M059J (cell line): ENCODE measurements at regions not wholly inside any gene's neighbourhood (a gene's known extent, or its start where the extent isn't known, plus 50 kb on each side); places are given as distances from the start of the nearest gene placed in this dataset.
A peak's percentile ranks its signal among the peaks of the same experiment; 100 is the strongest.

Experiments used
- DNase-seq: peaks from one replicate; pipeline ENCODE4 v3.0.0-alpha.2; 2012; ENCODE audit warnings: low read depth

- no peak for DNase-seq
Measured at GRCh38 chr7:126378642-126379041, 874.1 kb downstream of the GRM8 start.

GRCh38 chr7:126370038-126370668 lies 882.6 kb downstream of the GRM8 start:
- no peak for DNase-seq

- no peak for DNase-seq
Measured at GRCh38 chr7:126362746-126363145, 890.0 kb downstream of the GRM8 start.

- no peak for DNase-seq
Measured at GRCh38 chr7:126361183-126361582, 891.6 kb downstream of the GRM8 start.

DNA sequence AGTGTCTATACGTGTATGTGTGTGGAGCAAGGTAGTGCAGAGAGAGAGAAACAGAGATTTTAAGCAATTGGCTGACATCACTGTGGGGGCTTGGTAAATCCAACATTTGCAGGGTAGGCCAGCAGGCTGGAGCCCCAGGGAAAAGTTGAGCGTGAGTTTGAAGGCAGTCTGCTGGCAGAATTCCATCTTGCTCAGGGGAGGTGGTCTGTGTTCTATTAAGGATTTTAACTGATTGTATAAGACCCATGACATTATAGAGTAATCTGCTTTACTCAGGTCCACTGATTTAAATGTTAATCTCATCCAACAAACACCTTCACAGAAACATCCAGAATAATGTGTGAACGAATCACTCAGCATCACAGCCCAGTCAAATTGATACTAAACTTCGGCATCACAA lies 912.9 kb downstream of the GRM8 start:
- DNase-seq, result no peak

DNA sequence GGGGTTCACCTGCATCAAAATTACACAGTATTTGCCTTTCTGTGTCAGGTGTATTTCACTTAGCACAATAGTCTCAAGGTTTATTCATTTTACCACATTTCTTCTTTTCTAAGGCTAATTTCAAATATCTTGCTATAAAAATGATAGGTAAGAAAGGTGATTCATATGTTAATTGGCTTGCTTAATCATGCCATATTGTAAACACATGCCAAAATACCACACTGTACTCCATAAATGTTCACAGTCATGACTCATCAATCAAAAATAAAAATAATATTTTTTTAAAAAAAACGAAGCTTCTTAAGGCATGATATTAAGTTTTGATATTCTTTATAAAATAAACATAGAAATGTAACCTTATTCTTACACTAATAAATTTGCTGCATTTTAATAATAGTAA lies 947.1 kb downstream of the GRM8 start:
- DNase-seq, result peak; percentile 2

DNA sequence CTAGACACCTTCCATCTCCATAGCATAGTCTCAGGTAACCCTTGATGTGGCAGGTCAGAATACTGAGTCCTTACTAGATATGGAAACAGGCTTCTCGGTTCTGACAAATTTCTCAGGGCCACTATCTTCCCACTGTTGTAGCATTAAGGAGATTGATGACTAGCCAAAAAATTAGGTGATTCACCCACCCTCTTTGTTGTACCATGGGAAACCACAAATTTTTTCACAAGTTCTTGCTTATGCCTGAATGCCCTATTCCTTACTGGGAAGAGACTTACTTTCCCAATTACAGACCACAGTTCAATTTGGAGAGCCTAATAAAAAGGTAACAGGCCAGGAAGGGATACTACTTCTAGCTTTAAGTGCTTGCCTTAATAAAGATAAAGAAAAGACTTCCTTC lies 948.8 kb downstream of the GRM8 start:
- no peak for DNase-seq

DNA sequence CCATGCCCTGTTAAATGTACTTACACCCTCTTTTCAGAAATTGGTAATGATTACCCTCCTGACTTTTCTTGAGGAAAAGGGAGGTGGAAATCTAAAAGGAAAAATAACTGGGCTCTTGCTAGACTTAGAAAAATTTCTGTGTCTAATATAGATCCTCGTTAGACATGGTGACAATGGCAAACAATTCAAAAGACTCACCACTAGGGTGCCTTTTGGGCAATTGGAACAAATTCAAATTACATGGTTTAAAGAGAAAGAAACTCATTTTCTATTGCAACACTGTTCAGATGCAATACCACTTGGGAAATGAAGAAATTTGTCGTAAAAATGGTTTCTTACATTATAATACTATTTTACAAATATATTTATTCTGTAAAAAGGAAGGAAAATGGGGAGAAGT lies 950.1 kb downstream of the GRM8 start:
- no peak for DNase-seq

- DNase-seq, result no peak
Measured at GRCh38 chr7:126286317-126286716, 966.4 kb downstream of the GRM8 start.

GRCh38 chr7:126236261-126236660 lies 1016.5 kb downstream of the GRM8 start:
- DNase-seq, result no peak

GRCh38 chr7:126228356-126229061 lies 1024.2 kb downstream of the GRM8 start:
- DNase-seq, result peak; percentile 4

- DNase-seq, result no peak
Measured at GRCh38 chr7:126227643-126228042, 1025.1 kb downstream of the GRM8 start.

DNA sequence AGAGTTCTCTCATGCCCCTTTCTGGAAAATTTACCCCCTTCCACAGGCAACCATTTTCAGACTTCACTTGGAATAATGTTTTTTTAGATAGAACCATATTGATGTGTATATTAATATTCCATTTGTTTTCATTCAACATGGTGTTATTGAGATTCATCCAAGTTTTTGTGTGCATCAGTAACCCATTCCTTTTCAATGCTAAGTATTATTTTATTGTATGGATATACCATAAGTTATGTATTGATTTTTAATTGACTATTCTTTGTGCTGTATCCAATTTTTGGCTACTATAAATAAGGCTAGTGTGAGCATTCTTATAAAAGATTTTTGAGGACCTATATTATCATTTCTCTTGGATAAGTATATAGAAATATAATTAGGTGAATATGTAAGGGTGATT lies 1025.7 kb downstream of the GRM8 start:
- no peak for DNase-seq

GRCh38 chr7:126223729-126224128 lies 1029.0 kb downstream of the GRM8 start:
- no peak for DNase-seq

- no peak for DNase-seq
Measured at GRCh38 chr7:126222782-126223181, 1030.0 kb downstream of the GRM8 start.

GRCh38 chr7:126215785-126216184 lies 1037.0 kb downstream of the GRM8 start:
- no peak for DNase-seq

DNA sequence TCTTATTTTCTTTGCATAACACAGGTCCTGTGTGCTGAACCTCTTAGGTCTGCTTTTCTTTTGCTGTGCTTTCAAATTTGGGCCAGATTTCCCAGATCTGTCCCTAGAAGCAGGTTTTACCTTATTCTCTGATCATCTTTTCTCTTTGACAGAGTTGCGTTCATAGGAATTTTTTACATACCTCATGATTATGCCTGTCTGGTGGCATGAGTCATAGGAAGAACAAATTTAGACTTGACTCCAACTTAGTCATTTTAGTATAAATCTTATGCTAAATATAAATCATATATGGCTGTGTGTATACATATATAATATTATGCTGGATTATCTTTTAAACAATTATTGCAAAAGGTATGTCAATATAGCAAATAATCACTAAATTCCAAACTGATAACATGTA lies 1038.9 kb downstream of the GRM8 start:
- no peak for DNase-seq

- no peak for DNase-seq
Measured at GRCh38 chr7:126211875-126212274, 1040.9 kb downstream of the GRM8 start.

- DNase-seq, result no peak
Measured at GRCh38 chr7:126210707-126211106, 1042.0 kb downstream of the GRM8 start.

DNA sequence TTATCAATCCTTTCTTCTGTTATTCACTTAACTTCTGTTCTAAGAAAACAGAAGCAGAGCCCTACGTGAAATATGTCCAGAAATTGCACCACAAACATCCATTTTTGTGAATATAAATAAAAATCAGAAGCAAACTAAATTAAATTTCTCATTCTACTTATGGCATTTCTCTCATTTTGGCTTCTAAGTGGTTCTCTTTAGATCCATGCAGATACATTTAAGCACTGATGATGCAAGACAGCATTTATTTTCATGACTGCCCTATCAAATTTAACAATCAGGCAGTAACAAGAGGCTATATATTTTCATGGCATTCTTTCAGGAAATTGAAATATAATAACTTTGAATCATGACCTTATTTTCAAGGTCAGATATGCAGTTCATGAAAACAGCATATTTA lies 1049.6 kb downstream of the GRM8 start:
- no peak for DNase-seq

- DNase-seq, result no peak
Measured at GRCh38 chr7:126202177-126202576, 1050.6 kb downstream of the GRM8 start.

- DNase-seq, result peak; percentile 9
Measured at GRCh38 chr7:126185959-126186580, 1066.7 kb downstream of the GRM8 start.

GRCh38 chr7:126179916-126180315 lies 1072.8 kb downstream of the GRM8 start:
- no peak for DNase-seq
